HFFc6 (cell line): ENCODE measurements at regions not wholly inside any gene's neighbourhood (a gene's known extent, or its start where the extent isn't known, plus 50 kb on each side); places are given as distances from the start of the nearest gene placed in this dataset.
"Not testable (repeated sequence)": the region's sequence is repeated elsewhere in the genome, so short reads cannot be mapped to it uniquely, and the experiment has no call there.

Experiments used
- DNase-seq: peaks from one replicate; pipeline ENCODE4 v3.0.0-alpha.2; 2018
- H3K27ac Mint-ChIP-seq: 2 replicates; pipeline ENCODE4 v1.8.0; 2020; ENCODE audit warnings: mild to moderate bottlenecking, mixed read lengths
- H3K27me3 Mint-ChIP-seq: 2 replicates; pipeline ENCODE4 v1.8.0; 2021; ENCODE audit warnings: mild to moderate bottlenecking, moderate library complexity, mixed read lengths; ENCODE audit not compliant: insufficient read depth
- H3K36me3 Mint-ChIP-seq: 2 replicates; pipeline ENCODE4 v1.8.0; 2021; ENCODE audit warnings: low read depth, mixed read lengths
- H3K4me1 Mint-ChIP-seq: 2 replicates; pipeline ENCODE4 v1.8.0; 2020; ENCODE audit warnings: low read depth, mixed read lengths
- H3K4me3 Mint-ChIP-seq: 2 replicates; pipeline ENCODE4 v1.8.0; 2020; ENCODE audit warnings: mild to moderate bottlenecking, moderate library complexity, mixed read lengths
- H3K9me3 Mint-ChIP-seq: 2 replicates; pipeline ENCODE4 v1.8.0; 2020; ENCODE audit warnings: mild to moderate bottlenecking, mixed read lengths
- CTCF ChIP-seq: fragments of 200-600 bp; sonication (generic); IDR thresholded peaks from 2 replicates; pipeline ENCODE4 v1.5.0; 2021; ENCODE audit warnings: antibody characterized with exemption, mild to moderate bottlenecking

- Mint-ChIP-seq H3K9me3 (peaks cover 11% of the 10 kb centered on the region), H3K4me3 (no peak overlapping the region), H3K27me3 (peaks cover 4% of the 10 kb centered on the region), H3K36me3 (no peaks in the 10 kb centered on the region; the same call in 1 of the 2 replicates), H3K27ac (no peak overlapping the region), H3K4me1 (peaks cover 6% of the 10 kb centered on the region)
- DNase-seq: no peak
- no peak for TF ChIP-seq CTCF
Measured at GRCh38 chrX:1097328-1097727, 115.1 kb downstream of the CRLF2 start.

- Mint-ChIP-seq H3K36me3 (no peaks in the 10 kb centered on the region; the same call in 1 of the 2 replicates), H3K4me1 (peaks cover 6% of the 10 kb centered on the region), H3K27ac (no peak overlapping the region), H3K4me3 (no peak overlapping the region), H3K9me3 (peaks cover 11% of the 10 kb centered on the region), H3K27me3 (peaks cover 7% of the 10 kb centered on the region)
- no peak for DNase-seq
- TF ChIP-seq CTCF: no peak
Measured at GRCh38 chrX:1094566-1095333, 117.7 kb downstream of the CRLF2 start.

GRCh38 chrX:1093586-1094421, 118.6 kb downstream of the CRLF2 start:
- peaks cover 15% of the 10 kb centered on the region for H3K9me3 Mint-ChIP-seq
- H3K36me3 Mint-ChIP-seq: no peaks in the 10 kb centered on the region; the same call in 1 of the 2 replicates
- no peak overlapping the region for H3K27ac Mint-ChIP-seq
- H3K27me3 Mint-ChIP-seq: peaks cover 5% of the 10 kb centered on the region
- H3K4me1 Mint-ChIP-seq: peaks cover 6% of the 10 kb centered on the region
- no peak for TF ChIP-seq CTCF
- H3K4me3 Mint-ChIP-seq: no peak overlapping the region
- DNase-seq: no peak

- H3K9me3 Mint-ChIP-seq: peaks cover 15% of the 10 kb centered on the region
- H3K4me3 Mint-ChIP-seq: peak overlapping the region; percentile 77
- H3K27ac Mint-ChIP-seq: no peak overlapping the region; the same call in 1 of the 2 replicates
- no peak for TF ChIP-seq CTCF
- no peaks in the 10 kb centered on the region; the same call in 1 of the 2 replicates for H3K36me3 Mint-ChIP-seq
- no peak for DNase-seq
- peaks cover 5% of the 10 kb centered on the region for H3K27me3 Mint-ChIP-seq
- peaks cover 6% of the 10 kb centered on the region for H3K4me1 Mint-ChIP-seq
Measured at GRCh38 chrX:1093121-1093520, 119.3 kb downstream of the CRLF2 start.

- Mint-ChIP-seq H3K27me3 (peaks cover 15% of the 10 kb centered on the region), H3K4me1 (peaks cover 23% of the 10 kb centered on the region; the same call in 1 of the 2 replicates), H3K27ac (peak overlapping the region; percentile 60; the same call in 1 of the 2 replicates), H3K4me3 (no peak overlapping the region), H3K36me3 (peaks cover 23% of the 10 kb centered on the region), H3K9me3 (peaks cover 42% of the 10 kb centered on the region)
- TF ChIP-seq CTCF: no peak
- peak; percentile 64 for DNase-seq
Measured at GRCh38 chrX:1086444-1087409, 125.7 kb downstream of the CRLF2 start.

GRCh38 chrX:1085871-1086270, 126.6 kb downstream of the CRLF2 start:
- peak; percentile 9 for DNase-seq
- not testable (repeated sequence) for H3K4me3 Mint-ChIP-seq
- peaks cover 15% of the 10 kb centered on the region for H3K27me3 Mint-ChIP-seq
- H3K36me3 Mint-ChIP-seq: peaks cover 23% of the 10 kb centered on the region
- peaks cover 42% of the 10 kb centered on the region for H3K9me3 Mint-ChIP-seq
- H3K27ac Mint-ChIP-seq: peak overlapping the region; percentile 27; the same call in 1 of the 2 replicates
- H3K4me1 Mint-ChIP-seq: peaks cover 23% of the 10 kb centered on the region; the same call in 1 of the 2 replicates
